Upper lobe of left lung (tissue), 4 donors: ENCODE measurements at regions not wholly inside any gene's neighbourhood (a gene's known extent, or its start where the extent isn't known, plus 50 kb on each side); places are given as distances from the start of the nearest gene placed in this dataset.

Experiments
- EP300 ChIP-seq, 4 donors: sonication (generic); formaldehyde crosslinking; IDR thresholded peaks; one replicate each; pipeline ENCODE4 v1.5.1; 2017; ENCODE audit warnings: antibody characterized with exemption in 4 of 4, control low read depth in 2 of 4
- POLR2A ChIP-seq, 4 donors: fragments of 450-650 bp; IDR thresholded peaks; one replicate each; pipeline ENCODE4 v1.5.1; 2016 to 2017; ENCODE audit warnings: antibody characterized with exemption in 4 of 4, mild to moderate bottlenecking in 2 of 4
- POLR2AphosphoS5 ChIP-seq, 2 donors: sonication (generic); formaldehyde crosslinking; IDR thresholded peaks; one replicate each; pipeline ENCODE4 v1.5.1; 2017; ENCODE audit warnings: antibody characterized with exemption in 2 of 2
- TF ChIP-seq, protein P1 (sequence below), 6 experiments: fragments of 450-650 bp in 4 of 6; fragments of 200-600 bp in 2 of 6; sonication (generic) in 2 of 6; IDR thresholded peaks; one replicate each; pipeline ENCODE4 v1.5.1; 2016 to 2019; ENCODE audit warnings: antibody characterized with exemption in 6 of 6

DNA sequence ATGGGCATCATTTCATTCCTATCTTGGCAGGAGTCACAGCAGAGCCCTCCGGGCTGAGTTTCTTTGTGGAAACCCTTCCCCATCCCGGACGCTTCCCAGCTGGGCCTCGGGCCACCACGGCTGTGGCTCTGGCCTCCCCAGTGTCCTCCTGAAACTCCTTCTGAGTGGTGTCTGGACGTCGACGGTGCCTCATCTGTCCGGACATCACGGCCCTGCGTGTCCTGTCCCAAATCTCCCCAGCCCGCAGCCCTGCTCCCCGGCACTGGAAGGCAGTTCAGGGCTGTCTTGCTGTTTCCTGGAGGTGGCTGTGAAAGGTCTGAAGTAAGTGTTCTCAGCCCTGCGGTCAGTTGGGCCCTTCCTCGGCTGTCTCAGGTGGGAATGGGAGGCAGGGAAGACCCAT, 99.8 kb upstream of the TMEM18 start:
- TF ChIP-seq POLR2A (IDR thresholded peaks at IDR 0.05) (no peak), EP300 (IDR thresholded peaks at IDR 0.05) (no peak), POLR2AphosphoS5 (IDR thresholded peaks at IDR 0.05) (no peak)
- TF ChIP-seq, protein P1, sequence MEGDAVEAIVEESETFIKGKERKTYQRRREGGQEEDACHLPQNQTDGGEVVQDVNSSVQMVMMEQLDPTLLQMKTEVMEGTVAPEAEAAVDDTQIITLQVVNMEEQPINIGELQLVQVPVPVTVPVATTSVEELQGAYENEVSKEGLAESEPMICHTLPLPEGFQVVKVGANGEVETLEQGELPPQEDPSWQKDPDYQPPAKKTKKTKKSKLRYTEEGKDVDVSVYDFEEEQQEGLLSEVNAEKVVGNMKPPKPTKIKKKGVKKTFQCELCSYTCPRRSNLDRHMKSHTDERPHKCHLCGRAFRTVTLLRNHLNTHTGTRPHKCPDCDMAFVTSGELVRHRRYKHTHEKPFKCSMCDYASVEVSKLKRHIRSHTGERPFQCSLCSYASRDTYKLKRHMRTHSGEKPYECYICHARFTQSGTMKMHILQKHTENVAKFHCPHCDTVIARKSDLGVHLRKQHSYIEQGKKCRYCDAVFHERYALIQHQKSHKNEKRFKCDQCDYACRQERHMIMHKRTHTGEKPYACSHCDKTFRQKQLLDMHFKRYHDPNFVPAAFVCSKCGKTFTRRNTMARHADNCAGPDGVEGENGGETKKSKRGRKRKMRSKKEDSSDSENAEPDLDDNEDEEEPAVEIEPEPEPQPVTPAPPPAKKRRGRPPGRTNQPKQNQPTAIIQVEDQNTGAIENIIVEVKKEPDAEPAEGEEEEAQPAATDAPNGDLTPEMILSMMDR (IDR thresholded peaks at IDR 0.05) = no peak
